ENCODE measurements at regions not wholly inside any gene's neighbourhood (a gene's known extent, or its start where the extent isn't known, plus 50 kb on each side); places are given as distances from the start of the nearest gene placed in this dataset.

- no peak for DNase-seq
Measured at GRCh38 chr12:67173258-67173657, 95.9 kb upstream of the CAND1 start.

GRCh38 chr12:67182551-67182950, 86.6 kb upstream of the CAND1 start:
- DNase-seq, result no peak

GRCh38 chr12:67193704-67194103, 75.5 kb upstream of the CAND1 start:
- DNase-seq, result peak in 1 of 2 experiments; percentile 18

- no peak for DNase-seq
Measured at GRCh38 chr12:67200386-67200785, 68.8 kb upstream of the CAND1 start.

GRCh38 chr12:67202011-67202677, 67.0 kb upstream of the CAND1 start:
- no peak for DNase-seq

- DNase-seq, result no peak
Measured at GRCh38 chr12:67202678-67203012, 66.5 kb upstream of the CAND1 start.

GRCh38 chr12:67208281-67209067, 60.7 kb upstream of the CAND1 start:
- no peak for DNase-seq

GRCh38 chr12:67211029-67211428, 58.1 kb upstream of the CAND1 start:
- no peak for DNase-seq

GRCh38 chr12:67211494-67211893, 57.7 kb upstream of the CAND1 start:
- no peak for DNase-seq

- DNase-seq, result no peak
Measured at GRCh38 chr12:67217647-67218046, 51.5 kb upstream of the CAND1 start.
